Activated CD4-positive, alpha-beta T cell treated with anti-CD3 and anti-CD28 coated beads for 36 hours (primary cell): ENCODE measurements at regions not wholly inside any gene's neighbourhood (a gene's known extent, or its start where the extent isn't known, plus 50 kb on each side); places are given as distances from the start of the nearest gene placed in this dataset.
"Not testable (repeated sequence)": the region's sequence is repeated elsewhere in the genome, so short reads cannot be mapped to it uniquely, and the experiment has no call there.

Experiments used
- ATAC-seq: fragments of 200-7000 bp; cut with Tn5 transposase; one replicate; pipeline ENCODE4 v1.10.0; 2021; ENCODE audit warnings: mild to moderate bottlenecking, moderate library complexity
- CTCF ChIA-PET: fragments of 350-600 bp; sonication (Branson Sonifier 250); formaldehyde crosslinking; loops from one replicate; lab custom pipeline; 2021; ENCODE audit warnings: antibody characterized with exemption; lab: Charles Lee
- POLR2A ChIA-PET: fragments of 350-600 bp; sonication (Branson Sonifier 250); formaldehyde crosslinking; loops from one replicate; lab custom pipeline; 2021; ENCODE audit warnings: antibody characterized with exemption, inconsistent platforms; lab: Charles Lee
- DNase-seq: peaks from one replicate; pipeline ENCODE4 v3.0.0-alpha.2; 2020
- H3K27ac Mint-ChIP-seq: one replicate; pipeline ENCODE4 v1.8.0; 2021; ENCODE audit warnings: mixed read lengths
- H3K27me3 Mint-ChIP-seq: one replicate; pipeline ENCODE4 v1.8.0; 2021; ENCODE audit warnings: mixed read lengths
- H3K36me3 Mint-ChIP-seq: one replicate; pipeline ENCODE4 v1.8.0; 2021; ENCODE audit warnings: low read depth, mixed read lengths
- H3K4me1 Mint-ChIP-seq: one replicate; pipeline ENCODE4 v1.8.0; 2021; ENCODE audit warnings: mixed read lengths
- H3K4me3 Mint-ChIP-seq: one replicate; pipeline ENCODE4 v1.8.0; 2021; ENCODE audit warnings: mild to moderate bottlenecking, moderate library complexity, mixed read lengths
- H3K9me3 Mint-ChIP-seq: one replicate; pipeline ENCODE4 v1.8.0; 2021; ENCODE audit warnings: low read depth, mixed read lengths
- intact Hi-C, 2 experiments: fragments of 100-400 bp; cut with DNase I in 1 of 2; cut with micrococcal nuclease in 1 of 2; formaldehyde crosslinking; loops; one replicate each; pipeline versions ENCODE4 v1.14.2 to v1.15.1; 2022 to 2024; cut with DNase I, micrococcal nuclease

DNA sequence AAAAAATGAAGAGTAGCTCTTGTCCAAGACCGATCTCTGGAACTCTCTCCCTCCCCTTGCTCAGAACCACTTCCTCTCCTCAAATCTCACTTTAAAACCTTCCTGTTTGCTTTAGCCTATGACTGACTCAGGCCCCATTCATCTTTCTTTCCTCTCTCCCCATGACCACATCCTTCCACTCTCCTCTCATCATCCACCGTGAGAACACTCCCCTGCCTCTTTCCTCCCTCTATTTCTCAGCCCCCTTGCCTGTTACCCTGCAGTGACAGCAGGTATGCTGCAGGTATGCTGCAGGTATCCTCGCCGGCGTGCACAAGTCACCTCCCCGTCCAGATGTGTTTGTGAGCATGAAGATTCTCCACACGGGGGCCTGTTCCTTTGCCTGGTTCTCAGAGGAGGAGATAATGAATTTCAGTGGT lies 505.3 kb downstream of the CCDC171 start:
- peak; percentile 81 for ATAC-seq
- Mint-ChIP-seq H3K9me3 (peaks cover 5% of the 10 kb centered on the region), H3K27ac (peak overlapping the region; percentile 52), H3K4me1 (peaks cover 46% of the 10 kb centered on the region), H3K4me3 (no peak overlapping the region), H3K27me3 (no peaks in the 10 kb centered on the region), H3K36me3 (no peaks in the 10 kb centered on the region)
- CTCF ChIA-PET = no interaction called here
- peak; percentile 27 for DNase-seq
- intact Hi-C loops = no loop called here
- POLR2A ChIA-PET = no interaction called here

DNA sequence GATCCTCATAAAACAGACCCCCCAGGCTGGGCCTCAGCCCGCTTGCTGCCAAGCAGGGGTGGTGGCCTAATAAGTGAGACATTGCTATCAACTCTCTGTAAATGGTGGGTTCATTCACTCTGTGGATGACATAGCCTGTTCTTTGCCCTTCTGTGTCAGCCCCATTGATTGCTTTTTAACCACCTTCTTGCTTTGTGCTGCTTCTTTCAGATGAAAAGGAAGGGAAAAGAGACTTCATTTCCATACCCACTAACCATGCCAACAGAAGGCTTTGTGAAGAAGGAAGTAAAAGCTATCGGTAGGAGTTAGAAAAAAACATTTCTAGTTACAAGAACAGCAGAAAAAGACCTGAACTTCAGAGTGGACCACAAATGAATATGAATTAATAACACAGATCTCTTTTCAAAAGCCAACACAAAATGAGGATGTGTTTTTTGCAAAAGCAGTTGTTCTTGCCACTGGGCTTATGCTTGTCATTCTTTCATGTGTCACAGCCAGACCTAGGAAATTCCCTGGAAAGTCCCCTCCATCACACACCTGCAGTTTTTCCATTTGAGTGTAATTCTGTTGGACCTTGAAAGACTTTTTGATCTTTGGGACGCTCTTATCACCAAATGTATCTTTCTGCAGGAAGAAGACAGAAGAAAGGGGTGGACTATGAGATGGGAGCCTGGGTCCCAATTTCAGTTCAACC lies 507.7 kb downstream of the CCDC171 start:
- ATAC-seq = no peak
- peak; percentile 14 for DNase-seq
- H3K36me3 Mint-ChIP-seq = no peaks in the 10 kb centered on the region
- CTCF ChIA-PET = no interaction called here
- peaks cover 48% of the 10 kb centered on the region for H3K4me1 Mint-ChIP-seq
- H3K27me3 Mint-ChIP-seq = no peaks in the 10 kb centered on the region
- peaks cover 5% of the 10 kb centered on the region for H3K9me3 Mint-ChIP-seq
- intact Hi-C loops = loop anchor here in 1 of 2 experiments (5.0 kb wide), 1 partner anchor 92 kb away; no protein-coding TSS in a partner anchor
- POLR2A ChIA-PET = no interaction called here
- no peak overlapping the region for H3K4me3 Mint-ChIP-seq
- no peak overlapping the region for H3K27ac Mint-ChIP-seq

DNA sequence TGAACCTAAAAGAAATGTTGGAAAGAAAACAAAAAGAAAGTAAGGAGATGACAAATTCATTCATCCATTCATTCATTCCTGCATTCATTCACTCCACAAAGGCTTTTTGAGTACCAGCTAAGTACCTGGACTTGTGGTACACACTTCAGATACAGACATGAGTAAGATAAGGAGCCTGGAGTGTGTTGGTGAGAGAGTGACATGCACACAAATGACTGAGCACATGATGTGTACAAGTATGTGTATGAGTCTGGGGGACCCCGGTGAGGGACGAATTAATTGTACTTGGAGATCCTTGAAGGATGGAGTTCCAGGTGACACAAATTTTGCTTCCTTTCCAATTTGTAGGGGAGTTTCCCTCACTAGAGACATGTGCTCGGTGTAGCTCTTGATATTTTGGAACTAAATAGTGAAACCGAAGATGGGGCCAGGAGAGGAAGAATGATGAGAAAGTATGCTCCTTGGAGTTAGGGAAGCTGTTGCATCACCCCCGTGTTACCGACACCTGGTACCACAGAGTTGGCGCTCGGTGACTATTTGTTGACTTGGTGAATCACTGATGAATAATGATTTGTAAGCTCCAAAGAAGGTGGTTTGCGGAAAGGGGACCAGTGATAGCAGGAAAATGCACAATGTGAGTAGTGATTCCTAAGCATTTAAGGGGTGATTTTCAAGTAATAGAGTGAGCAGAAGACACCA lies 509.8 kb downstream of the CCDC171 start:
- Mint-ChIP-seq H3K4me1 (peaks cover 40% of the 10 kb centered on the region), H3K27ac (no peak overlapping the region), H3K9me3 (peaks cover 6% of the 10 kb centered on the region), H3K36me3 (no peaks in the 10 kb centered on the region), H3K27me3 (no peaks in the 10 kb centered on the region), H3K4me3 (no peak overlapping the region)
- peak; percentile 73 for ATAC-seq
- intact Hi-C loops = loop anchor here in 1 of 2 experiments (2.0 to 5.0 kb wide), 2 partner anchors 64 to 90 kb away; no protein-coding TSS in a partner anchor
- POLR2A ChIA-PET = no interaction called here
- peak; percentile 34 for DNase-seq
- CTCF ChIA-PET = interaction anchor here (1.5 kb wide), 1 partner anchor 17 kb away, joined by 3 read pairs; no protein-coding TSS in a partner anchor

DNA sequence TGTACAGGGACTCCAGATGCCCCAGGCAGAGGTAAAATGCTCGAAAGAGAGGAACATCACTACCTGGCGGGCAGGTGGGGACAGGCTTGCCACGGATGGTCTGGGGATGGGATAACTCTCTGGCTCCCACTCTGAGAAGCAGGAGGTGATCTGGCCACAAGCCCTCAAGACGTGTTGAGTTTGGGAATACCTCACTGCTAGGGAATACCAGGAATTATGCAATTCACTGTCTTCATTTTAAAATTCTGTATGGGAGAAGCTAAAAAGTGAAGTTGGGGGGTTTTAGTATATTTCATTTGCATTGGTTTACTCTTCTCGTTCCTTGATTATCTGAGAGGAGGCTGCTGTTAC lies 510.4 kb downstream of the CCDC171 start:
- intact Hi-C loops = loop anchor here in 1 of 2 experiments (2.0 to 5.0 kb wide), 2 partner anchors 64 to 89 kb away; no protein-coding TSS in a partner anchor
- peaks cover 7% of the 10 kb centered on the region for H3K9me3 Mint-ChIP-seq

DNA sequence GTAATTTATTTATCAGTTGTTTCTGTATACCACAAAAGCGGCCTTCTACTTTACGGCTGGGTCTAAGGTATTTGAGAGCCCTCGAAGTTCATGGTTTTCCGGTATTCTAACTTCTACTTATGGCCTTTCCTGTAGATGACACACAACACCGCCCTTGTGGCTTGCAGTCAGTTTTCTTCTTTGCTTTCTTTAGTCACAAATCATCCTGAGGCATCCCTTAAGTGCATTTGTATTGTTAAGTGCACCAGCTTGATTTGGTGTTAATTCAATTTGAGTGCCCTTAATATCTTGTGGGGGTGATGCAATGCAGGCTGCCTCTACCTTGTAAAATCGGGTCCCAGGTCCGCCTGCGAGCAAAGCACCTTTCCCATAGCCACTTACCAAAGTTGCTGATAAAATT lies 511.9 kb downstream of the CCDC171 start:
- no peak for ATAC-seq

More for the DNA sequence above, 510.4 kb downstream of the CCDC171 start:
- no peaks in the 10 kb centered on the region for H3K36me3 Mint-ChIP-seq
- CTCF ChIA-PET = interaction anchor here (1.5 kb wide), 1 partner anchor 16 kb away, joined by 3 read pairs; no protein-coding TSS in a partner anchor
- no peaks in the 10 kb centered on the region for H3K27me3 Mint-ChIP-seq
- no peak overlapping the region for H3K4me3 Mint-ChIP-seq
- POLR2A ChIA-PET = no interaction called here
- ATAC-seq (no peak), DNase-seq (no peak)
- H3K4me1 Mint-ChIP-seq = peaks cover 34% of the 10 kb centered on the region
- H3K27ac Mint-ChIP-seq = no peak overlapping the region

DNA sequence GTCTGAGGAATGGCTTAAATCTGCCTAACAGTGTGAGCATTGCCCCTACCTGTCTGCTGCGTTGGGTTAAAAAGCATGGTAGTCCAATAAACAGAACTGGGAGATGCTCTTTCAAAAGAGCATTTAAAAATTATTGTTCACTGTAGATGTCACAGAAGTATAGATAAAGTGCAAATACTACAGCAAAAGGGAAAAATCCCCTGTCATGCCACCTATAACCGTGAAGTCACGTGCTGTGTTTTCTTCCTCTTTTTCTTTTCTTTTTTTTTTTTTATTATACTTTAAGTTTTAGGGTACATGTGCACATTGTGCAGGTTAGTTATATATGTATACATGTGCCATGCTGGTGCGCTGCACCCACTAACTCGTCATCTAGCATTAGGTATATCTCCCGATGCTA lies 513.4 kb downstream of the CCDC171 start:
- intact Hi-C loops, H3K4me3 Mint-ChIP-seq: not testable (repeated sequence)

More for the DNA sequence above, 511.9 kb downstream of the CCDC171 start:
- Mint-ChIP-seq H3K4me3 (no peak overlapping the region), H3K36me3 (no peaks in the 10 kb centered on the region), H3K4me1 (peaks cover 26% of the 10 kb centered on the region), H3K27ac (no peak overlapping the region), H3K27me3 (no peaks in the 10 kb centered on the region), H3K9me3 (peaks cover 7% of the 10 kb centered on the region)
- no peak for DNase-seq
- ChIA-PET POLR2A (no interaction called here), CTCF (interaction anchor here (0.6 to 0.7 kb wide), 2 partner anchors 106 to 324 kb away, joined by 3 read pairs; no protein-coding TSS in a partner anchor)
- intact Hi-C loops = loop anchor here in 1 of 2 experiments (2.0 to 5.0 kb wide), 2 partner anchors 20 to 88 kb away; no protein-coding TSS in a partner anchor

DNA sequence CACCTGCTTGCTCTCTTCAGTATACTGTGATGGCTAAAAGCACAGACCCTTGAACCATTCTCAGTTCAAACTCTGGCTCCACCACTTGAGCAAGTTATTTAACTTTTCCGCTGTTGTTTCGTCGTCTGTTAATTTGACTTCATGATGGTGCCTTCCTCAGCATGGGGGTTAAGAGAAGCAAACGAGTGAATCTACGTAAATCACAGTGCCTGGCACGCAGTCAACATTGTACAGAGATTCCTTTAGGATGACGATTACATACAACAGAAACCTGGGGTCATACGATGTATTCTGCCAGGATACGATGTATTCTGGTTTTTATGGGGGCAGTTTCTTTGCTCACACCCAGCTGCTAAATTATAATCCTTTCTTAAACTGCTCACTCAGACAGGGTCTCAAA lies 515.6 kb downstream of the CCDC171 start:
- ATAC-seq (no peak), DNase-seq (no peak)
- no peak overlapping the region for H3K27ac Mint-ChIP-seq
- CTCF ChIA-PET = no interaction called here
- no peak overlapping the region for H3K4me3 Mint-ChIP-seq
- peaks cover 2% of the 10 kb centered on the region for H3K9me3 Mint-ChIP-seq
- peaks cover under 1% of the 10 kb centered on the region for H3K4me1 Mint-ChIP-seq
- POLR2A ChIA-PET = no interaction called here
- intact Hi-C loops = no loop called here
- no peaks in the 10 kb centered on the region for H3K27me3 Mint-ChIP-seq
- H3K36me3 Mint-ChIP-seq = no peaks in the 10 kb centered on the region

More for the DNA sequence above, 513.4 kb downstream of the CCDC171 start:
- DNase-seq, H3K36me3 Mint-ChIP-seq, ATAC-seq, POLR2A ChIA-PET, H3K27me3 Mint-ChIP-seq, H3K9me3 Mint-ChIP-seq, H3K27ac Mint-ChIP-seq, CTCF ChIA-PET: not testable (repeated sequence)
- H3K4me1 Mint-ChIP-seq = peaks cover 13% of the 10 kb centered on the region

DNA sequence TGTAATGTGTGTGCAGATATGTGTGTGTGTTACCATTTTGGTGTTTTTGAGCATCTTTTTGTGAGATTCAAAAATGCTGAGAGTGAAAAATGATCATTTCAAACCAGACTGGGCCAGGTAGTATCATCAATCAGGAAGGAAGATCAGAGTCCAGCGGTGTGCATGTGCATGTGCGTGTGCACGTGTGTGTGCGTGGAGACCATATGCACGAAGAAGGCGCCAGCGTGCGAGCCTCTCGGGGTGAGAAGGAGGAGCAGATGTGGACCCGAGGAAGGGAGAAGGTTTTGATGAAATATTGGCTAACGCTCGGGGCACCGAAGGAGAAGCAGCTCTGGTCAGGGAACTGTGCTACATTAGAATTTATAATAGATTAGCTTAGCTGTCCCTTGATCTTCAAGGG lies 516.4 kb downstream of the CCDC171 start:
- ChIA-PET CTCF (no interaction called here), POLR2A (no interaction called here)
- Mint-ChIP-seq H3K27ac (no peak overlapping the region), H3K4me1 (no peaks in the 10 kb centered on the region), H3K27me3 (no peaks in the 10 kb centered on the region), H3K4me3 (no peak overlapping the region), H3K36me3 (no peaks in the 10 kb centered on the region), H3K9me3 (peaks cover 2% of the 10 kb centered on the region)
- no peak for DNase-seq
- ATAC-seq = no peak
- intact Hi-C loops = no loop called here

DNA sequence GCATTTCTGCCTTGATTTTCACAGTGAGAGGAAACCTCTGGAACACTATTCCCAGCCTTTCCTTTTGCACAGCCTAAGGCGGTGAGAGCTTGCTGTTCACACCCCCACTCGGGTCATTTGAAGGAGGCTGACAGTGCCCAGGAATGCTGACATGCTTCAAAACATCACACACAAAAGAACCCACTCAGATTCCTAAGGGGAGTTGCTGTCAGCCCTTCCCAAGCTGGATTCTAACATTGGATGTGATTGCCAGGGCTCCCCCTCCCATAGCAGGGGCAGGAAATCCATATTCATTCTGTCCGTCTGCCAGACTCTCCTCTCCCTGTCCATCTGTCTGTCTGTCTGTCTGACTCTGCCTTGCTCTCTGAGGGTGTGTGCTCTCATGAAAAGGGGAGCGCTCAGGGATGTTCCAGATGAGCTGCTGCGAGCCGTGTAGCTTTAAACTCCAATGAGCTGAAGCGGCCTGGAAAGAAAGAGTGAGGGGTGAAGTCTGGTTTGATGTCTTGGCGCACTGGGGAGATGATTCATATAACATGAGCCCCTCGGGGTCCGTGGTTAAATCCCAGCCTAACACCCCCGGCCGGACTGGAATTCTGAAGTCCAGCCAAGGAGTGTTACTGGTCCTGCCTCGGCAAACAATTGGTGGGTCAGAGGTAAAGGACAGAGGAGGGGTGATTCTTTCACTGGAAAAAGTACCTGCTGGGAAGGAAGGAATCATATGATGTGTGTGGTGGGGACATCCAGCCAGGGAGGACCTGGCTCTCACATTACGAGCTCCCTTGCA lies 517.0 kb downstream of the CCDC171 start:
- no peak for ATAC-seq
- H3K4me1 Mint-ChIP-seq = no peaks in the 10 kb centered on the region
- DNase-seq = no peak
- H3K27me3 Mint-ChIP-seq = no peaks in the 10 kb centered on the region
- ChIA-PET CTCF (no interaction called here), POLR2A (no interaction called here)
- H3K4me3 Mint-ChIP-seq = no peak overlapping the region
- H3K9me3 Mint-ChIP-seq = peaks cover 2% of the 10 kb centered on the region
- H3K27ac Mint-ChIP-seq = no peak overlapping the region
- intact Hi-C loops = no loop called here
- H3K36me3 Mint-ChIP-seq = no peaks in the 10 kb centered on the region

DNA sequence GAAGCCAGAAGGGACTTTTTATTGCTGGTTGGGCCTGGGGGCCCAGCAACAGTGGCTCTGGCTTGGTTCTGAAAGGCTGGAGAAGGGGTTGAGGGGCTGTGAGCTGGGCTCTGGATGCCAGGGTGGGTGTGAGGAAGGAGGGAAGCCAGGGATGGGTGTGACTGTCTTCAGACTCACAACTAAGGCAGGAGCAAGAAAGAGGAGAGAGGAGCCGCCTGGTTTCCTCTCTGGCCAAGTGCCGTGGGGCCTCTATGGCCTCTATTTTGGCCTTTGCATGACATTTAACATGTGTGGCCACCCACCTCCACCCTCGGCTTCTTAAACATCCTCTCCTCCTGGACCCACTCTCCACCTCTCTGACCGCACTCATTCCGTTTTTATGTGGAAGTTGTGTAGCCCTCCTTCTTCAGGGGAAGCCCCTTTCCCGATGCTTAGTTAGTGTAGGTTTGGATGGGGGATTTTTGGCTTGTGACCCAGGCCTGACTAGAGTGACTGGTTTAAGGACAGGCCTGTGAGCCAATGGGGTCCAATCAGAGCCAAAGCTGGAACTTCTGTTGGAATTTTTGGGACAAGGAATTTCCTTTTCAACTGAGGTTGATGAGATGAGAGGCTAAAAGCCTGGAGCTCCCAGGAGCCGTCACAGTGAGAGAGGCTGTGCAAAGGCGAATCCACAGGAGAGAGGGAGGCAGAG lies 517.8 kb downstream of the CCDC171 start:
- Mint-ChIP-seq H3K4me3 (no peak overlapping the region), H3K4me1 (no peaks in the 10 kb centered on the region), H3K27me3 (no peaks in the 10 kb centered on the region), H3K36me3 (no peaks in the 10 kb centered on the region), H3K27ac (no peak overlapping the region), H3K9me3 (peaks cover 2% of the 10 kb centered on the region)
- no peak for DNase-seq
- intact Hi-C loops = no loop called here
- ATAC-seq = no peak
- CTCF ChIA-PET = no interaction called here
- POLR2A ChIA-PET = no interaction called here

DNA sequence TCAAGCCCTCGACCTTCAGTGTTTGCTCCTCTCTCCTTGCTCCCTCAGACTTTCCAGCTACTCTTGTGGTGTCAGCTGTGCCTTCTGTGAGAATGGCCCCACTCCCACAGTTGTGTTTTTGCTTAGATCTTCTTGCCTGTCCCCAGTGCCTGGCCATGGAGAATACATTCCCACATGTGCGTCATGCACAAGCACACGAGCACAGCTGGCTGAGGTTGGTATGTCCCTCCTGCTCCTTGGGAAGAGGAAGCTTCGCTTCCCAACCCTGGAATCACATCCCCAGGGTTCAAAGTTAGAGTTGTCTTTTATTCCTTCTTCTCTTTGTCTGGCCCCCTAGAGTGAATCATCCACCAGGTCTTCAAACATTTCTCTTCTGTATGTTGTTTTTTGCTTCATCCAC lies 518.6 kb downstream of the CCDC171 start:
- Mint-ChIP-seq H3K4me1 (no peaks in the 10 kb centered on the region), H3K36me3 (no peaks in the 10 kb centered on the region), H3K27me3 (no peaks in the 10 kb centered on the region), H3K27ac (no peak overlapping the region), H3K4me3 (no peak overlapping the region), H3K9me3 (peaks cover 2% of the 10 kb centered on the region)
- POLR2A ChIA-PET = no interaction called here
- no peak for ATAC-seq
- CTCF ChIA-PET = no interaction called here
- DNase-seq = no peak
- intact Hi-C loops = no loop called here
